GM12892 (cell line): ENCODE measurements at regions not wholly inside any gene's neighbourhood (a gene's known extent, or its start where the extent isn't known, plus 50 kb on each side); places are given as distances from the start of the nearest gene placed in this dataset.

Source experiments
- POLR2A ChIP-seq: IDR thresholded peaks from 2 replicates; pipeline ENCODE4 v1.6.1; 2011; ENCODE audit warnings: low read depth, low read length, control low read depth
- POLR2AphosphoS5 ChIP-seq: IDR thresholded peaks from 2 replicates; pipeline ENCODE4 v1.6.1; 2011; ENCODE audit warnings: low read depth, low read length, control low read depth
- TAF1 ChIP-seq: IDR thresholded peaks from 2 replicates; pipeline ENCODE4 v1.6.1; 2011; ENCODE audit warnings: low read depth, mild to moderate bottlenecking, control low read depth, low read length, borderline replicate concordance

GRCh38 chr4:8694651-8695151 is 102.1 kb downstream of the CPZ start:
- TF ChIP-seq POLR2A (no peak), POLR2AphosphoS5 (no peak), TAF1 (no peak)
